Transverse colon (tissue), 4 donors: ENCODE measurements at regions not wholly inside any gene's neighbourhood (a gene's known extent, or its start where the extent isn't known, plus 50 kb on each side); places are given as distances from the start of the nearest gene placed in this dataset.

ENCODE experiments used
- DNase-seq: peaks from one replicate; pipeline ENCODE4 v3.0.0-alpha.2; 2019
- H3K27ac ChIP-seq, 4 donors: fragments of 200-600 bp; sonication (generic); 2 replicates each; pipeline ENCODE4 v1.5.1; 2016 to 2018; ENCODE audit warnings: inconsistent platforms in 4 of 4
- H3K27me3 ChIP-seq: fragments of 200-600 bp; sonication (generic); 2 replicates; pipeline ENCODE4 v1.5.1; 2017; ENCODE audit warnings: inconsistent platforms
- H3K36me3 ChIP-seq, 4 donors: fragments of 200-600 bp; sonication (generic); 2 replicates each; pipeline ENCODE4 v1.5.1; 2017 to 2019; ENCODE audit warnings: inconsistent platforms in 4 of 4
- H3K4me1 ChIP-seq, 4 donors: fragments of 200-600 bp; sonication (generic); 2 replicates each; pipeline ENCODE4 v1.5.1; 2017 to 2020; ENCODE audit warnings: inconsistent platforms in 4 of 4
- H3K4me3 ChIP-seq, 4 donors: fragments of 200-600 bp; sonication (generic); 1 replicate in 1 of 4; 2 replicates in 3 of 4; pipeline versions ENCODE4 v1.5.1 to v1.6.1; 2017 to 2019; ENCODE audit warnings: inconsistent platforms in 4 of 4
- H3K9me3 ChIP-seq, 2 donors: fragments of 200-600 bp; sonication (generic); 2 replicates each; pipeline ENCODE4 v1.5.1; 2017 to 2019; ENCODE audit warnings: inconsistent platforms in 2 of 2
- EP300 ChIP-seq: sonication (generic); formaldehyde crosslinking; IDR thresholded peaks from one replicate; pipeline ENCODE4 v1.6.1; 2017; ENCODE audit warnings: antibody characterized with exemption, low read depth
- POLR2A ChIP-seq: fragments of 450-650 bp; IDR thresholded peaks from one replicate; pipeline ENCODE4 v1.6.1; 2016; ENCODE audit warnings: antibody characterized with exemption, mild to moderate bottlenecking, moderate library complexity
- POLR2AphosphoS5 ChIP-seq, 3 donors: sonication (generic); formaldehyde crosslinking; IDR thresholded peaks; one replicate each; pipeline ENCODE4 v1.6.1; 2016; ENCODE audit warnings: antibody characterized with exemption in 3 of 3
- WGBS, 2 donors: methylation state at CpG; one replicate each; pipeline ENCODE4 v1.1.5; 2018; ENCODE audit warnings: low coverage in 1 of 2; 5-methylcytosine and 5-hydroxymethylcytosine counted together
- in situ Hi-C, 4 donors: fragments of 200-750 bp; cut with MboI; loops; one replicate each; pipeline versions ENCODE4 v1.15.0 to v1.15.1; 2017; ENCODE audit warnings: low sequenced_read_pairs in 3 of 4, low pct_ligation_motif_present in 1 of 4, low pct_unique_long_range_greater_than_20kb in 1 of 4
- intact Hi-C: fragments of 100-400 bp; cut with DNase I; formaldehyde crosslinking; loops from one replicate; pipeline ENCODE4 v1.15.1; 2023; ENCODE audit warnings: low total_unique reads
- TF ChIP-seq, protein P1 (sequence below), 5 experiments: fragments of 200-600 bp in 3 of 5; fragments of 450-650 bp in 2 of 5; sonication (generic) in 3 of 5; IDR thresholded peaks; 1 replicate in 2 of 5; 2 replicates in 3 of 5; pipeline ENCODE4 v1.5.1; 2016 to 2017; ENCODE audit warnings: antibody characterized with exemption in 5 of 5, inconsistent platforms in 3 of 5, mild to moderate bottlenecking in 2 of 5, moderate library complexity in 1 of 5

DNA sequence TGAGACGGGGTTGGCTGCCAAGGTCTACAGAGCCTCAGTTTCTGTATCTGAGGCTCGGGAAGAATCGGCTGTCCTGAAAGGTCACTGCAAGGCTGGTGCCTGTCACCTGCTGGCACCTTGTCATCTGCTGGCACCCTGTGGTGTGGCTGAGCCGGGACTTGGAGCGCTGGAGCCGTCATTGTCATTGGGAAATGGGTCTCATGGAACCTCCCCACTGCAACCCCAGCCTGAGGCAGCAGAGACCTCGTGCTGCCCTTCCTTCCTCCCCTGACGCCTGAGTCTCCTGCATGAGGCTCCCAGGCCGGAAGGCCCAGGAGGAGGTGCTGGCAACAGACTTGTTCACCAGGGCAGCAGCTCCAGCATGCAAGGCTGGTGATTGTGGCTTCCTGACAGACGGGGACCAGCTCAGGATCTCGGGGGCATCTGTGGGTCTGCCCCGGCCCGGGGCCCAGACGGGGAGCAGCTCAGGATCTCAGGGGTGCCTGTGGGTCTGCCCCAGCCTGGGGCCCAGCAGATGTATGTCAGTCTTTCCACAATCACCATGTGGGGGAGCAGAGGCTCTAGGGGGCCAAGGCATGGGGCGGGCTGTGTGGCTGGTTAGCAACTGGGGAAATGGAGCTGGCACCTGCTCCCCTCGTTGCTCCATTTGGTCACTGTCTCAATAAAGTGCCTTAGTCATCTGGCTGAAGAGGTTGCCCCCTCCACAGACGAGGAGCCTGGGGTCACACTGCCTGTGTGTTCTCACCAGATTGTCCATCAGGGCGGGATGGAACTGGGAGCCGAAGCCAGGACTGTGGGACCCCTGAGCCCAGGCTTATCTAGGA, 668.7 kb downstream of the BRD1 start:
- Histone ChIP-seq H3K9me3 (no peaks in the 10 kb centered on the region), H3K27ac (no peak overlapping the region), H3K4me1 (no peaks in the 10 kb centered on the region), H3K27me3 (peaks cover 16% of the 10 kb centered on the region), H3K36me3 (no peaks in the 10 kb centered on the region), H3K4me3 (no peak overlapping the region)
- in situ Hi-C loops = no loop called here
- WGBS, 2 donors = 67% methylated on average over 14 of the region's 19 CpGs; no CpG with 5 or more reads in 1 of the 2 donors
- no peak for DNase-seq
- intact Hi-C loops = no loop called here
- TF ChIP-seq, protein P1, sequence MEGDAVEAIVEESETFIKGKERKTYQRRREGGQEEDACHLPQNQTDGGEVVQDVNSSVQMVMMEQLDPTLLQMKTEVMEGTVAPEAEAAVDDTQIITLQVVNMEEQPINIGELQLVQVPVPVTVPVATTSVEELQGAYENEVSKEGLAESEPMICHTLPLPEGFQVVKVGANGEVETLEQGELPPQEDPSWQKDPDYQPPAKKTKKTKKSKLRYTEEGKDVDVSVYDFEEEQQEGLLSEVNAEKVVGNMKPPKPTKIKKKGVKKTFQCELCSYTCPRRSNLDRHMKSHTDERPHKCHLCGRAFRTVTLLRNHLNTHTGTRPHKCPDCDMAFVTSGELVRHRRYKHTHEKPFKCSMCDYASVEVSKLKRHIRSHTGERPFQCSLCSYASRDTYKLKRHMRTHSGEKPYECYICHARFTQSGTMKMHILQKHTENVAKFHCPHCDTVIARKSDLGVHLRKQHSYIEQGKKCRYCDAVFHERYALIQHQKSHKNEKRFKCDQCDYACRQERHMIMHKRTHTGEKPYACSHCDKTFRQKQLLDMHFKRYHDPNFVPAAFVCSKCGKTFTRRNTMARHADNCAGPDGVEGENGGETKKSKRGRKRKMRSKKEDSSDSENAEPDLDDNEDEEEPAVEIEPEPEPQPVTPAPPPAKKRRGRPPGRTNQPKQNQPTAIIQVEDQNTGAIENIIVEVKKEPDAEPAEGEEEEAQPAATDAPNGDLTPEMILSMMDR (IDR thresholded peaks at IDR 0.05) = no peak
- TF ChIP-seq POLR2AphosphoS5 (IDR thresholded peaks at IDR 0.05) (no peak), EP300 (no peak), POLR2A (no peak)

DNA sequence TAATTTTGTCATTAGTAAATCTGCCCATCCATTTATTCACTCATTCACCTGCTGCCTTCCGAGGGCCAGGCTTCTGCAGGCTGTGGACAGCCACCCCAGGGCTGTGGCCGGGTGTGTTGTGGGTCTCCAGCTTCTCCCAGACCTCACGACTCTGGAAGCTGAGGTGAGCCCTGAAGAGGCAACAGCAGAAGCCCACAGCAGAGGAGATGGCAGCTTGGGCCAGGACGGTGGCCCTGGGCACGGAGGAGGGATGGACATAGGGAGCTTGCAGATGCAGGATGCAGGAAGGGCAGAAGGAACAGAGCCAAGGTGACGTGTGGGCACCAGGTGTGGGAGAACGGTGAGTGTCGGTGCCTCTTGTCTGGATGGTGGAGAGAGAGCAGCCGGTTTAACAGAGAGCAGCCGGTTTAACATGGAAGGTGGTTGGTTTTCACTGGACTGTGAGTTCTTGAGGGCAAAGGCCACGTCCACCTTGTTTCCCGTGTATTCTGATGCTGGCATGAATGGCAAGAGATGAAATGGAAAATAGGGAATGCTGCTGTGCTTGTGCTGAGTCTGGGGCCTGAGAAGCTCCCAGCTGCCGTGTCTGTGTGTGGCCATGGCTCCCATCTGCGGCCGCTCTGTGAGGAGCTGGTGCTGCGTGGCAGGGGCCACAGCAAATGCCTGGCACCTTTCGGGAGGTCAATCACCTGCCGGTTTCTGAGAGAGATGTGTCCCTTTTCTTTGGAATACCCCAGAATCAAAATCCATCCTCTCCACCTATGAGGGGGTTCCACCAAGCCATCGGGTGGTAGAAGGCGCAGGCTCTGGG, 669.9 kb downstream of the BRD1 start:
- no peaks in the 10 kb centered on the region for H3K9me3 ChIP-seq
- WGBS, 2 donors = 74 to 81% methylated on average over 8 to 20 of the region's 20 CpGs
- H3K4me1 ChIP-seq = no peaks in the 10 kb centered on the region
- no peaks in the 10 kb centered on the region for H3K36me3 ChIP-seq
- in situ Hi-C loops = no loop called here
- H3K27me3 ChIP-seq = peaks cover 16% of the 10 kb centered on the region
- H3K27ac ChIP-seq = no peak overlapping the region
- TF ChIP-seq POLR2A (no peak), EP300 (no peak), POLR2AphosphoS5 (IDR thresholded peaks at IDR 0.05) (no peak)
- TF ChIP-seq, protein P1 (IDR thresholded peaks at IDR 0.05) = no peak
- no peak for DNase-seq
- no peak overlapping the region for H3K4me3 ChIP-seq
- intact Hi-C loops = no loop called here

DNA sequence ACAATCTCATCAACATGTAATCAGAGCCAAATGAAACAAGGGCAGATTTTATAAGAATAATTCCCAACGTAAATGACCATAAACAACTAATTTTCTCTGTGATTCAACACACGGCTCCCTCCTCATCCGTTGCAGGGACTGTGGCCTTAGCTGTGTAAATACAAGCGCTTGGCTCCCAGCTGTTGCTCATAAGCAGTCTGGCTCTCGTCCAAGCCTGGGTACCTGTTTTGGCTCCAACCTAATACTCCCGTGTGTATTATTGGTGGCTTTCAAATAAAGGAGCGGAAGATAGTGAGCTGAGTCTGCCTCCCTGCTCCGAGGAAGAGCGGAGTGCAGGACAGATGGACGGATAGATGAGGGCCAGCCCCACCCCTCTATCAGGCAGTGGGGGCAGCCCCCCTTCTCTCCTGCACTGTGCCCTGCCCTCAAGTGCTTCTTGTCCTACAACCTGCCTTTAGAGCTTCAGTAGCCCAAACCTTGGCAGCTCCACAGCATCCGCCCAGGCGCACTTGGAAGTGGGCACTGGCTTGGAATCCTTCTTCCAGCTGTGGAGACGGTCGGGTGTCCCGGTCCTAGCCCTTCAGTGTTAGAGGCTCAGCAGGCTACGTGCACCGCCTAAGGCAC, 670.9 kb downstream of the BRD1 start:
- intact Hi-C loops = no loop called here
- Histone ChIP-seq H3K4me1 (no peaks in the 10 kb centered on the region), H3K4me3 (no peak overlapping the region), H3K27ac (no peak overlapping the region), H3K9me3 (no peaks in the 10 kb centered on the region), H3K27me3 (peaks cover 16% of the 10 kb centered on the region), H3K36me3 (no peaks in the 10 kb centered on the region)
- 45 to 52% methylated on average over 4 to 17 of the region's 17 CpGs for WGBS, 2 donors
- DNase-seq = peak; percentile 17
- TF ChIP-seq, protein P1 (IDR thresholded peaks at IDR 0.05) = no peak
- TF ChIP-seq EP300 (no peak), POLR2AphosphoS5 (IDR thresholded peaks at IDR 0.05) (no peak)
- in situ Hi-C loops = no loop called here
